H9 (cell line): ENCODE measurements at regions not wholly inside any gene's neighbourhood (a gene's known extent, or its start where the extent isn't known, plus 50 kb on each side); places are given as distances from the start of the nearest gene placed in this dataset.

ENCODE experiments used
- DNase-seq: peaks from one replicate; pipeline ENCODE4 v3.0.0-alpha.2; 2017
- H2AFZ ChIP-seq: one replicate; pipeline ENCODE4 v1.6.1; 2013; ENCODE audit warnings: mild to moderate bottlenecking, low read length, control low read depth, moderate library complexity
- H2AK5ac ChIP-seq: 2 replicates; pipeline ENCODE4 v1.6.1; 2013; ENCODE audit warnings: low read length, control low read depth, mixed read lengths; ENCODE audit not compliant: insufficient read length
- H2BK120ac ChIP-seq: one replicate; pipeline ENCODE4 v1.6.1; 2013; ENCODE audit warnings: low read depth, mild to moderate bottlenecking, low read length, control low read depth, inconsistent platforms; ENCODE audit not compliant: poor library complexity, severe bottlenecking
- H2BK12ac ChIP-seq: 2 replicates; pipeline ENCODE4 v1.6.1; 2013; ENCODE audit warnings: low read length, control low read depth, mixed read lengths, low read depth; ENCODE audit not compliant: insufficient read length
- H2BK15ac ChIP-seq: 2 replicates; pipeline ENCODE4 v1.6.1; 2013; ENCODE audit warnings: low read depth, low read length, control low read depth
- H2BK20ac ChIP-seq: one replicate; pipeline ENCODE4 v1.6.1; 2013; ENCODE audit warnings: low read depth, mild to moderate bottlenecking, low read length, control low read depth, inconsistent platforms; ENCODE audit not compliant: poor library complexity, severe bottlenecking
- H2BK5ac ChIP-seq: 2 replicates; pipeline ENCODE4 v1.6.1; 2013; ENCODE audit warnings: low read length, control low read depth, mixed read lengths; ENCODE audit not compliant: insufficient read length
- H3K14ac ChIP-seq: 2 replicates; pipeline ENCODE4 v1.6.1; 2013; ENCODE audit warnings: low read length, control low read depth; ENCODE audit not compliant: insufficient read depth
- H3K18ac ChIP-seq: 2 replicates; pipeline ENCODE4 v1.6.1; 2013; ENCODE audit warnings: low read depth, mild to moderate bottlenecking, mixed read lengths, low read length, control low read depth; ENCODE audit not compliant: insufficient read length
- H3K23ac ChIP-seq: 2 replicates; pipeline ENCODE4 v1.6.1; 2013; ENCODE audit warnings: low read length, control low read depth, mixed read lengths, low read depth; ENCODE audit not compliant: insufficient read length
- H3K23me2 ChIP-seq: 2 replicates; pipeline ENCODE4 v1.6.1; 2013; ENCODE audit warnings: low read depth, mild to moderate bottlenecking, mixed read lengths, low read length, control low read depth; ENCODE audit not compliant: insufficient read length, poor library complexity, severe bottlenecking
- H3K27ac ChIP-seq: 2 replicates; pipeline ENCODE4 v1.5.1; 2013; ENCODE audit warnings: low read length, control low read depth, mixed read lengths, low read depth; ENCODE audit not compliant: insufficient read length
- H3K27me3 ChIP-seq: 2 replicates; pipeline ENCODE4 v1.6.1; 2013; ENCODE audit warnings: low read length, control low read depth, inconsistent platforms; ENCODE audit not compliant: insufficient read depth
- H3K4ac ChIP-seq: 2 replicates; pipeline ENCODE4 v1.6.1; 2013; ENCODE audit warnings: low read depth, mild to moderate bottlenecking, control low read depth, inconsistent platforms, low read length, moderate library complexity
- H3K4me1 ChIP-seq: 2 replicates; pipeline ENCODE4 v1.6.1; 2013; ENCODE audit warnings: low read length, control low read depth, inconsistent platforms; ENCODE audit not compliant: insufficient read depth
- H3K4me2 ChIP-seq: 2 replicates; pipeline ENCODE4 v1.6.1; 2013; ENCODE audit warnings: low read length, control low read depth, mixed read lengths; ENCODE audit not compliant: insufficient read length, insufficient read depth
- H3K56ac ChIP-seq: 2 replicates; pipeline ENCODE4 v1.6.1; 2013; ENCODE audit warnings: low read depth, mild to moderate bottlenecking, mixed read lengths, low read length, control low read depth; ENCODE audit not compliant: insufficient read length
- H3K79me1 ChIP-seq: 2 replicates; pipeline ENCODE4 v1.6.1; 2013; ENCODE audit warnings: low read depth, mild to moderate bottlenecking, moderate library complexity, low read length, control low read depth, inconsistent platforms; ENCODE audit not compliant: insufficient read depth, poor library complexity, severe bottlenecking
- H3K79me2 ChIP-seq: 2 replicates; pipeline ENCODE4 v1.6.1; 2013; ENCODE audit warnings: low read length, control low read depth, inconsistent platforms; ENCODE audit not compliant: insufficient read depth
- H3K9ac ChIP-seq: 2 replicates; pipeline ENCODE4 v1.6.1; 2013; ENCODE audit warnings: low read length, control low read depth, mixed read lengths; ENCODE audit not compliant: insufficient read length; ENCODE audit errors: extremely low read depth
- H3K9me3 ChIP-seq: one replicate; pipeline ENCODE4 v1.6.1; 2013; ENCODE audit warnings: low read depth, low read length, inconsistent platforms; ENCODE audit not compliant: control insufficient read depth
- H3T11ph ChIP-seq: one replicate; pipeline ENCODE4 v1.6.1; 2013; ENCODE audit warnings: mild to moderate bottlenecking, low read length, control low read depth, inconsistent platforms
- H4K20me1 ChIP-seq: one replicate; pipeline ENCODE4 v1.6.1; 2013; ENCODE audit not compliant: control insufficient read depth, insufficient read length, insufficient read depth
- H4K5ac ChIP-seq: 2 replicates; pipeline ENCODE4 v1.6.1; 2013; ENCODE audit warnings: low read depth, mild to moderate bottlenecking, mixed read lengths, low read length, control low read depth; ENCODE audit not compliant: insufficient read length
- H4K8ac ChIP-seq: replicated peaks from 2 replicates; pipeline ENCODE4 v1.6.1; 2013; ENCODE audit warnings: low read length, control low read depth, mixed read lengths, low read depth; ENCODE audit not compliant: insufficient read length
- H4K91ac ChIP-seq: 2 replicates; pipeline ENCODE4 v1.6.1; 2013; ENCODE audit warnings: low read depth, mild to moderate bottlenecking, moderate library complexity, mixed read lengths, low read length, control low read depth; ENCODE audit not compliant: insufficient read length
- H3K27ac Mint-ChIP-seq, 3 experiments: 2 replicates in 2 of 3; 3 replicates in 1 of 3; pipeline ENCODE4 v1.8.0; 2020 to 2021; ENCODE audit warnings: mixed read lengths in 3 of 3, mild to moderate bottlenecking in 1 of 3, moderate library complexity in 1 of 3
- H3K27me3 Mint-ChIP-seq: 2 replicates; pipeline ENCODE4 v1.8.0; 2021; ENCODE audit warnings: low read depth, mild to moderate bottlenecking, moderate library complexity, mixed read lengths
- H3K36me3 Mint-ChIP-seq, 3 experiments: 2 replicates in 2 of 3; 3 replicates in 1 of 3; pipeline ENCODE4 v1.8.0; 2020 to 2021; ENCODE audit warnings: low read depth in 3 of 3, mixed read lengths in 3 of 3; ENCODE audit not compliant: insufficient read depth in 1 of 3
- H3K4me1 Mint-ChIP-seq, 2 experiments: 2 replicates each; pipeline ENCODE4 v1.8.0; 2020; ENCODE audit warnings: mixed read lengths in 2 of 2
- H3K4me3 Mint-ChIP-seq, 2 experiments: 2 replicates in 1 of 2; 3 replicates in 1 of 2; pipeline ENCODE4 v1.8.0; 2020 to 2021; ENCODE audit warnings: mild to moderate bottlenecking in 2 of 2, mixed read lengths in 2 of 2, moderate library complexity in 1 of 2
- H3K9me3 Mint-ChIP-seq, 2 experiments: 2 replicates in 1 of 2; 3 replicates in 1 of 2; pipeline ENCODE4 v1.8.0; 2020; ENCODE audit warnings: mild to moderate bottlenecking in 2 of 2, mixed read lengths in 2 of 2, moderate library complexity in 1 of 2
- CTCF ChIP-seq: fragments of 200-600 bp; sonication (generic); conservative IDR thresholded peaks from 3 replicates; pipeline ENCODE4 v1.8.0; 2021; ENCODE audit warnings: antibody characterized with exemption, mild to moderate bottlenecking
- WGBS: extraction: QIAGEN DNeasy Blood & Tissue Kit; methylation state at CpG from one replicate; pipeline ENCODE4 v1.1.7; 2013; ENCODE audit warnings: missing lambda C conversion rate, low lambda C conversion rate, mixed read lengths; ENCODE audit not compliant: insufficient read length; ENCODE audit errors: extremely low coverage; 5-methylcytosine and 5-hydroxymethylcytosine counted together

GRCh38 chr3:28905798-28906197, 375.1 kb upstream of the RBMS3 start:
- Histone ChIP-seq H2AK5ac (no peak overlapping the region), H3K4me2 (no peak overlapping the region), H4K20me1 (no peaks in the 10 kb centered on the region), H2BK120ac (no peak overlapping the region), H3T11ph (no peak overlapping the region), H3K9me3 (no peaks in the 10 kb centered on the region), H3K14ac (no peak overlapping the region), H4K5ac (no peak overlapping the region), H3K4ac (no peak overlapping the region), H2BK12ac (no peak overlapping the region), H2BK5ac (no peak overlapping the region), H3K9ac (no peak overlapping the region), H3K4me1 (no peaks in the 10 kb centered on the region), H3K79me1 (no peaks in the 10 kb centered on the region), H3K23me2 (no peaks in the 10 kb centered on the region), H4K8ac (no peak overlapping the region), H3K27me3 (no peaks in the 10 kb centered on the region), H3K56ac (no peak overlapping the region), H4K91ac (no peak overlapping the region), H3K18ac (no peak overlapping the region), H3K79me2 (no peaks in the 10 kb centered on the region), H2BK20ac (no peak overlapping the region), H2AFZ (no peak overlapping the region), H3K27ac (no peak overlapping the region), H3K23ac (no peak overlapping the region), H2BK15ac (no peak overlapping the region)
- TF ChIP-seq CTCF = no peak
- H3K9me3 Mint-ChIP-seq = peaks cover 0 to 6% of the 10 kb centered on the region in 2 experiments; a peak in 4 of 5 replicates
- DNase-seq = no peak
- H3K27ac Mint-ChIP-seq = no peak overlapping the region
- H3K4me3 Mint-ChIP-seq = no peak overlapping the region
- peaks cover 3 to 9% (median 4%) of the 10 kb centered on the region in 3 experiments; a peak in 5 of 7 replicates for H3K36me3 Mint-ChIP-seq
- WGBS = no CpG with 5 or more reads among the region's 3 CpGs
- H3K4me1 Mint-ChIP-seq = no peaks in the 10 kb centered on the region; a peak in 1 of 4 replicates
- no peaks in the 10 kb centered on the region for H3K27me3 Mint-ChIP-seq
